Activated T-helper 17 cell treated with anti-CD3 and anti-CD28 coated beads, Interleukin-2, amount 50 U/mL, for 72 hours (primary cell): ENCODE measurements at regions not wholly inside any gene's neighbourhood (a gene's known extent, or its start where the extent isn't known, plus 50 kb on each side); places are given as distances from the start of the nearest gene placed in this dataset.

ENCODE experiments used
- ATAC-seq: fragments of 150-1000 bp; cut with Tn5 transposase; replicated peaks from 2 replicates; pipeline ENCODE4 v1.10.0; 2021; ENCODE audit warnings: mild to moderate bottlenecking, moderate library complexity
- H3K27ac Mint-ChIP-seq: one replicate; pipeline ENCODE4 v1.8.0; 2022; ENCODE audit warnings: mixed read lengths
- H3K27me3 Mint-ChIP-seq: one replicate; pipeline ENCODE4 v1.8.0; 2022; ENCODE audit warnings: mixed read lengths
- H3K36me3 Mint-ChIP-seq: one replicate; pipeline ENCODE4 v1.8.0; 2022; ENCODE audit warnings: low read depth, mild to moderate bottlenecking, mixed read lengths
- H3K4me1 Mint-ChIP-seq: one replicate; pipeline ENCODE4 v1.8.0; 2022; ENCODE audit warnings: mixed read lengths
- H3K4me3 Mint-ChIP-seq: one replicate; pipeline ENCODE4 v1.8.0; 2022; ENCODE audit warnings: mild to moderate bottlenecking, mixed read lengths
- H3K9me3 Mint-ChIP-seq: one replicate; pipeline ENCODE4 v1.8.0; 2022; ENCODE audit warnings: mixed read lengths

- H3K4me1 Mint-ChIP-seq, result no peaks in the 10 kb centered on the region
- H3K4me3 Mint-ChIP-seq, result no peak overlapping the region
- H3K27ac Mint-ChIP-seq, result no peak overlapping the region
- peaks cover 10% of the 10 kb centered on the region for H3K27me3 Mint-ChIP-seq
- H3K36me3 Mint-ChIP-seq, result no peaks in the 10 kb centered on the region
- no peak for ATAC-seq
- no peaks in the 10 kb centered on the region for H3K9me3 Mint-ChIP-seq
Measured at GRCh38 chr1:221309723-221310122, 430.5 kb downstream of the HLX start.

- H3K27me3 Mint-ChIP-seq, result peaks cover 12% of the 10 kb centered on the region
- H3K36me3 Mint-ChIP-seq, result no peaks in the 10 kb centered on the region
- no peak for ATAC-seq
- no peaks in the 10 kb centered on the region for H3K9me3 Mint-ChIP-seq
- no peak overlapping the region for H3K4me3 Mint-ChIP-seq
- H3K27ac Mint-ChIP-seq, result no peak overlapping the region
- H3K4me1 Mint-ChIP-seq, result no peaks in the 10 kb centered on the region
Measured at GRCh38 chr1:221310180-221310579, 430.9 kb downstream of the HLX start.

GRCh38 chr1:221315330-221315729 lies 426.6 kb downstream of the DUSP10 start:
- H3K4me1 Mint-ChIP-seq, result no peaks in the 10 kb centered on the region
- peaks cover 26% of the 10 kb centered on the region for H3K27me3 Mint-ChIP-seq
- no peaks in the 10 kb centered on the region for H3K36me3 Mint-ChIP-seq
- H3K4me3 Mint-ChIP-seq, result no peak overlapping the region
- no peak overlapping the region for H3K27ac Mint-ChIP-seq
- ATAC-seq, result no peak
- H3K9me3 Mint-ChIP-seq, result no peaks in the 10 kb centered on the region

- Mint-ChIP-seq H3K4me3 (no peak overlapping the region), H3K4me1 (no peaks in the 10 kb centered on the region), H3K36me3 (no peaks in the 10 kb centered on the region), H3K9me3 (no peaks in the 10 kb centered on the region), H3K27me3 (peaks cover 29% of the 10 kb centered on the region), H3K27ac (no peak overlapping the region)
- ATAC-seq, result no peak
Measured at GRCh38 chr1:221316491-221317056, 425.3 kb downstream of the DUSP10 start.

- no peaks in the 10 kb centered on the region for H3K9me3 Mint-ChIP-seq
- no peaks in the 10 kb centered on the region for H3K4me1 Mint-ChIP-seq
- H3K27ac Mint-ChIP-seq, result no peak overlapping the region
- peaks cover 36% of the 10 kb centered on the region for H3K27me3 Mint-ChIP-seq
- ATAC-seq, result no peak
- H3K4me3 Mint-ChIP-seq, result no peak overlapping the region
- no peaks in the 10 kb centered on the region for H3K36me3 Mint-ChIP-seq
Measured at GRCh38 chr1:221317537-221317936, 424.4 kb downstream of the DUSP10 start.

- no peak overlapping the region for H3K4me3 Mint-ChIP-seq
- no peak for ATAC-seq
- no peaks in the 10 kb centered on the region for H3K36me3 Mint-ChIP-seq
- H3K27me3 Mint-ChIP-seq, result peaks cover 25% of the 10 kb centered on the region
- H3K27ac Mint-ChIP-seq, result no peak overlapping the region
- H3K9me3 Mint-ChIP-seq, result peaks cover 8% of the 10 kb centered on the region
- no peaks in the 10 kb centered on the region for H3K4me1 Mint-ChIP-seq
Measured at GRCh38 chr1:221327954-221328353, 413.9 kb downstream of the DUSP10 start.

- no peak for ATAC-seq
- Mint-ChIP-seq H3K4me1 (no peaks in the 10 kb centered on the region), H3K27ac (no peak overlapping the region), H3K4me3 (no peak overlapping the region), H3K36me3 (no peaks in the 10 kb centered on the region), H3K27me3 (peaks cover 22% of the 10 kb centered on the region), H3K9me3 (peaks cover 8% of the 10 kb centered on the region)
Measured at GRCh38 chr1:221328371-221328770, 413.5 kb downstream of the DUSP10 start.

- Mint-ChIP-seq H3K27ac (no peak overlapping the region), H3K9me3 (peaks cover 8% of the 10 kb centered on the region), H3K36me3 (no peaks in the 10 kb centered on the region), H3K4me1 (no peaks in the 10 kb centered on the region), H3K4me3 (no peak overlapping the region), H3K27me3 (peaks cover 15% of the 10 kb centered on the region)
- no peak for ATAC-seq
Measured at GRCh38 chr1:221331273-221332183, 410.4 kb downstream of the DUSP10 start.

- ATAC-seq, result no peak
- Mint-ChIP-seq H3K4me3 (no peak overlapping the region), H3K27me3 (peaks cover 4% of the 10 kb centered on the region), H3K4me1 (no peaks in the 10 kb centered on the region), H3K27ac (no peak overlapping the region), H3K9me3 (peaks cover 8% of the 10 kb centered on the region), H3K36me3 (no peaks in the 10 kb centered on the region)
Measured at GRCh38 chr1:221334062-221334461, 407.8 kb downstream of the DUSP10 start.

- no peaks in the 10 kb centered on the region for H3K4me1 Mint-ChIP-seq
- no peaks in the 10 kb centered on the region for H3K36me3 Mint-ChIP-seq
- no peak overlapping the region for H3K27ac Mint-ChIP-seq
- H3K9me3 Mint-ChIP-seq, result peaks cover 8% of the 10 kb centered on the region
- no peak overlapping the region for H3K4me3 Mint-ChIP-seq
- ATAC-seq, result peak; percentile 21
- peaks cover 4% of the 10 kb centered on the region for H3K27me3 Mint-ChIP-seq
Measured at GRCh38 chr1:221335161-221336101, 406.5 kb downstream of the DUSP10 start.

GRCh38 chr1:221336126-221336525 lies 405.8 kb downstream of the DUSP10 start:
- Mint-ChIP-seq H3K4me1 (no peaks in the 10 kb centered on the region), H3K4me3 (no peak overlapping the region), H3K27ac (no peak overlapping the region), H3K9me3 (peaks cover 8% of the 10 kb centered on the region), H3K27me3 (peaks cover 4% of the 10 kb centered on the region), H3K36me3 (no peaks in the 10 kb centered on the region)
- no peak for ATAC-seq

GRCh38 chr1:221337106-221337505 lies 404.8 kb downstream of the DUSP10 start:
- no peaks in the 10 kb centered on the region for H3K36me3 Mint-ChIP-seq
- no peak overlapping the region for H3K4me3 Mint-ChIP-seq
- H3K4me1 Mint-ChIP-seq, result no peaks in the 10 kb centered on the region
- no peak overlapping the region for H3K27ac Mint-ChIP-seq
- no peak for ATAC-seq
- peaks cover 4% of the 10 kb centered on the region for H3K27me3 Mint-ChIP-seq
- peaks cover 7% of the 10 kb centered on the region for H3K9me3 Mint-ChIP-seq

GRCh38 chr1:221343136-221343535 lies 398.8 kb downstream of the DUSP10 start:
- H3K4me3 Mint-ChIP-seq, result no peak overlapping the region
- no peaks in the 10 kb centered on the region for H3K9me3 Mint-ChIP-seq
- ATAC-seq, result no peak
- no peaks in the 10 kb centered on the region for H3K4me1 Mint-ChIP-seq
- H3K27ac Mint-ChIP-seq, result no peak overlapping the region
- H3K36me3 Mint-ChIP-seq, result no peaks in the 10 kb centered on the region
- peaks cover 7% of the 10 kb centered on the region for H3K27me3 Mint-ChIP-seq

- Mint-ChIP-seq H3K9me3 (no peaks in the 10 kb centered on the region), H3K36me3 (no peaks in the 10 kb centered on the region), H3K27ac (no peak overlapping the region), H3K4me1 (no peaks in the 10 kb centered on the region), H3K4me3 (no peak overlapping the region), H3K27me3 (peaks cover 7% of the 10 kb centered on the region)
- ATAC-seq, result no peak
Measured at GRCh38 chr1:221343607-221344006, 398.3 kb downstream of the DUSP10 start.
